K562 (cell line): ENCODE measurements at regions not wholly inside any gene's neighbourhood (a gene's known extent, or its start where the extent isn't known, plus 50 kb on each side); places are given as distances from the start of the nearest gene placed in this dataset.

Experiments used
- AFF1 ChIP-seq, 2 experiments: fragments of 450-650 bp; IDR thresholded peaks; 2 replicates each; pipeline ENCODE4 v1.6.1; 2018; ENCODE audit warnings: mild to moderate bottlenecking in 2 of 2, low read depth in 1 of 2; ENCODE audit not compliant: partially characterized antibody in 2 of 2
- TSHZ1 ChIP-seq: fragments of 250-450 bp; sonication (Bioruptor Pico); IDR thresholded peaks from 2 replicates; pipeline ENCODE4 v1.4.0; 2020; ENCODE audit warnings: mild to moderate bottlenecking, moderate library complexity
- ZNF583 ChIP-seq: fragments of 250-450 bp; sonication (Bioruptor Pico); IDR thresholded peaks from 2 replicates; pipeline ENCODE4 v1.4.0; 2020

DNA sequence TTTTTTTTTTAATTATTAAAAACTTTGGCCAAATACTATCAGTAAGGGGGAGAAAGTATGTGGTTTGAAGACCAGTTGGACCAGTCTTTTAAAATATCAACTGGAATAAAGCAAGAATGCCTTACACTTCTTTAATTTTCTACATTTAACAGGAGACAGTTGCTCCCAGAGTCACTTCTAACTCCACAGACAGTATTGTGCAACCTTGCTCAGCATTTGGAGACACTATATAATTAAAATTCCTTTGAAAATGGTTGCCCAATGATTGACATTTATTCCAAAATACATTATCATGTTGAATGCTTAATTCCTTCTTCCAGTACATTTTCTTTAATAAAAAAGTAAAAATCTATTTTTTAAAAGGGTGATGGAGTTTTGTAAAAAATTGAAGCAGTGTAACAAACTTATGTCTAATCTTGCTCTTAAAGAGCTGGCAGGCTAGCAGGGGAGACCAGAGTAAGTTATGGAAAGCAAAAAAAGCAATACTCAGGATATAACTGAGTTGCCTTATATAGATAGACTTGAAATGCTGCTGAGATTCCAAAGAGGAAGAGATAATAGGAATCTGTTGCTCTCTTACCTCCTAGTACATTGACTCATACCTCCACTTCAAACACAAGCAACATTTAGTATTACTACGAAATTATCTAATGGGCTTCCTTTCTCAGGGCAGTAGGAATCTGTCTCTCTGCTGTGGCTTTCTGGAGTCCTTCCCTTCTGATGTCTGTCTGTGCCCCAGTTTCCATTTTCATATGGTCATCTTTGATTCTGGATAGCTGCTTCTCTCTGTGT, 69.7 kb upstream of the RGL1 start (continued):
- no peak for TF ChIP-seq TSHZ1 (CRISPR knock-in tag)
- TF ChIP-seq ZNF583 (CRISPR knock-in tag), result no peak
- TF ChIP-seq AFF1 (IDR thresholded peaks at IDR 0.05; ENCODE audit: low read depth in 1 of 2, partially characterized antibody in 2 of 2), result no peak
- TF ChIP-seq, all 486 proteins: peak for 0
